ENCODE measurements at regions not wholly inside any gene's neighbourhood (a gene's known extent, or its start where the extent isn't known, plus 50 kb on each side); places are given as distances from the start of the nearest gene placed in this dataset.
"Not testable (repeated sequence)": the region's sequence is repeated elsewhere in the genome, so short reads cannot be mapped to it uniquely, and the experiment has no call there.

- Mint-ChIP-seq H3K27me3 (no peaks in the 10 kb centered on the region), H3K27ac (no peak overlapping the region), H3K4me3 (no peak overlapping the region), H3K36me3 (no peaks in the 10 kb centered on the region), H3K9me3 (no peaks in the 10 kb centered on the region), H3K4me1 (ENCODE audit: unreplicated experiment) (no peaks in the 10 kb centered on the region)
- no peak for DNase-seq (ENCODE audit: extremely low spot score, unreplicated experiment)
- no peak for TF ChIP-seq CTCF (conservative IDR thresholded peaks at IDR 0.05)
Observed at GRCh38 chr6:97347111-97347510, 64.1 kb upstream of the MMS22L start.

GRCh38 chr6:97361286-97361685 is 78.3 kb upstream of the MMS22L start:
- TF ChIP-seq CTCF (conservative IDR thresholded peaks at IDR 0.05), result no peak
- DNase-seq (ENCODE audit: extremely low spot score, unreplicated experiment), result no peak
- Mint-ChIP-seq H3K27me3 (no peaks in the 10 kb centered on the region), H3K27ac (no peak overlapping the region), H3K4me1 (ENCODE audit: unreplicated experiment) (no peaks in the 10 kb centered on the region), H3K36me3 (no peaks in the 10 kb centered on the region), H3K4me3 (no peak overlapping the region), H3K9me3 (no peaks in the 10 kb centered on the region)

GRCh38 chr6:97364327-97364726 is 81.3 kb upstream of the MMS22L start:
- no peak for TF ChIP-seq CTCF (conservative IDR thresholded peaks at IDR 0.05)
- Mint-ChIP-seq H3K27me3 (no peaks in the 10 kb centered on the region), H3K4me1 (ENCODE audit: unreplicated experiment) (no peaks in the 10 kb centered on the region), H3K9me3 (no peaks in the 10 kb centered on the region), H3K4me3 (no peak overlapping the region), H3K36me3 (no peaks in the 10 kb centered on the region), H3K27ac (no peak overlapping the region)
- DNase-seq (ENCODE audit: extremely low spot score, unreplicated experiment), result no peak

GRCh38 chr6:97382071-97382470 is 99.1 kb upstream of the MMS22L start:
- H3K4me1 Mint-ChIP-seq (ENCODE audit: unreplicated experiment); H3K27ac Mint-ChIP-seq; DNase-seq (ENCODE audit: extremely low spot score, unreplicated experiment); H3K27me3 Mint-ChIP-seq; H3K9me3 Mint-ChIP-seq; H3K4me3 Mint-ChIP-seq; H3K36me3 Mint-ChIP-seq: not testable (repeated sequence)

GRCh38 chr6:97392735-97393134 is 109.7 kb upstream of the MMS22L start:
- H3K27me3 Mint-ChIP-seq, result no peaks in the 10 kb centered on the region
- no peaks in the 10 kb centered on the region for H3K9me3 Mint-ChIP-seq
- no peaks in the 10 kb centered on the region for H3K4me1 Mint-ChIP-seq (ENCODE audit: unreplicated experiment)
- no peak overlapping the region for H3K27ac Mint-ChIP-seq
- no peak overlapping the region for H3K4me3 Mint-ChIP-seq
- no peaks in the 10 kb centered on the region for H3K36me3 Mint-ChIP-seq
- no peak for TF ChIP-seq CTCF (conservative IDR thresholded peaks at IDR 0.05)
- DNase-seq (ENCODE audit: extremely low spot score, unreplicated experiment), result no peak

GRCh38 chr6:97394160-97394748 is 111.2 kb upstream of the MMS22L start:
- TF ChIP-seq CTCF (conservative IDR thresholded peaks at IDR 0.05), result peak; percentile 95
- Mint-ChIP-seq H3K4me1 (ENCODE audit: unreplicated experiment) (no peaks in the 10 kb centered on the region), H3K4me3 (no peak overlapping the region), H3K36me3 (no peaks in the 10 kb centered on the region), H3K27ac (no peak overlapping the region), H3K9me3 (no peaks in the 10 kb centered on the region), H3K27me3 (no peaks in the 10 kb centered on the region)
- DNase-seq (ENCODE audit: extremely low spot score, unreplicated experiment), result no peak

Measured in type B pancreatic cell (in vitro differentiated cells).